H1 (cell line): ENCODE measurements at regions not wholly inside any gene's neighbourhood (a gene's known extent, or its start where the extent isn't known, plus 50 kb on each side); places are given as distances from the start of the nearest gene placed in this dataset.
A peak's percentile ranks its signal among the peaks of the same experiment; 100 is the strongest.

Experiments
- CTCF ChIA-PET: fragments of 300-600 bp; sonication (Branson Sonifier 250); formaldehyde crosslinking; loops from one replicate; lab custom pipeline; 2021; ENCODE audit not compliant: partially characterized antibody; lab: Charles Lee
- POLR2A ChIA-PET: fragments of 300-600 bp; sonication (Branson Sonifier 250); formaldehyde crosslinking; loops from one replicate; lab custom pipeline; 2021; ENCODE audit warnings: inconsistent platforms; ENCODE audit not compliant: partially characterized antibody; lab: Charles Lee
- DNase-seq, 2 experiments: peaks; one replicate each; pipeline versions ENCODE4 v3.0.0 to v3.0.0-alpha.2; 2010 to 2022; ENCODE audit warnings: low spot score in 2 of 2, low read depth in 1 of 2, mixed read lengths in 1 of 2
- FAIRE-seq: peaks from 2 replicates; lab custom pipeline; 2011; peaks lifted over from hg19 to GRCh38; lab: Jason Lieb, UNC
- H2AFZ ChIP-seq: 2 replicates; pipeline ENCODE4 v1.8.1; 2012; ENCODE audit warnings: low read length, inconsistent platforms
- H2AK5ac ChIP-seq: 2 replicates; pipeline ENCODE4 v1.6.1; 2013; ENCODE audit warnings: low read depth, low read length
- H2BK120ac ChIP-seq: replicated peaks from 2 replicates; pipeline ENCODE3; 2013; ENCODE audit warnings: low read depth, low read length, inconsistent platforms
- H2BK12ac ChIP-seq: 2 replicates; pipeline ENCODE4 v1.6.1; 2013; ENCODE audit warnings: low read depth, low read length
- H2BK15ac ChIP-seq: 2 replicates; pipeline ENCODE4 v1.6.1; 2013; ENCODE audit warnings: low read length
- H2BK20ac ChIP-seq: 2 replicates; pipeline ENCODE4 v1.6.1; 2013; ENCODE audit warnings: low read length
- H2BK5ac ChIP-seq: 2 replicates; pipeline ENCODE4 v1.6.1; 2013; ENCODE audit warnings: low read depth, low read length
- H3K14ac ChIP-seq: 2 replicates; pipeline ENCODE4 v1.6.1; 2013; ENCODE audit warnings: inconsistent platforms; ENCODE audit not compliant: insufficient read length
- H3K18ac ChIP-seq: 2 replicates; pipeline ENCODE4 v1.6.1; 2013; ENCODE audit warnings: low read length; ENCODE audit errors: extremely low read depth
- H3K23ac ChIP-seq: 2 replicates; pipeline ENCODE4 v1.6.1; 2013; ENCODE audit warnings: inconsistent platforms; ENCODE audit not compliant: insufficient read length
- H3K23me2 ChIP-seq: 2 replicates; pipeline ENCODE4 v1.6.1; 2013; ENCODE audit warnings: low read depth, low read length
- H3K27ac ChIP-seq: 2 replicates; pipeline ENCODE4 v1.6.1; 2011; ENCODE audit warnings: low read depth, low read length, inconsistent platforms
- H3K27me3 ChIP-seq, 4 experiments: replicated peaks in 1 of 4; 1 replicate in 1 of 4; 2 replicates in 3 of 4; pipeline versions ENCODE4 v1.6.1 to v1.8.1; 2011 to 2013; ENCODE audit warnings: low read length in 3 of 4, mild to moderate bottlenecking in 3 of 4, inconsistent platforms in 2 of 4, mixed read lengths in 2 of 4, moderate library complexity in 1 of 4; ENCODE audit not compliant: control insufficient read depth in 3 of 4, insufficient read depth in 3 of 4; ENCODE audit errors: extremely low read depth in 1 of 4
- H3K36me3 ChIP-seq, 4 experiments: 2 replicates each; pipeline versions ENCODE4 v1.6.1 to v1.8.1; 2011 to 2013; ENCODE audit warnings: mild to moderate bottlenecking in 4 of 4, low read length in 3 of 4, moderate library complexity in 2 of 4, control low read depth in 1 of 4, inconsistent platforms in 1 of 4; ENCODE audit not compliant: insufficient read depth in 4 of 4, control insufficient read depth in 2 of 4
- H3K4ac ChIP-seq: replicated peaks from 2 replicates; pipeline ENCODE3; 2013; ENCODE audit warnings: low read length, low read depth, mixed read lengths, inconsistent platforms; ENCODE audit not compliant: insufficient read length
- H3K4me1 ChIP-seq, 4 experiments: replicated peaks in 1 of 4; 1 replicate in 1 of 4; 2 replicates in 3 of 4; pipeline versions ENCODE4 v1.6.1 to v1.8.1; 2011 to 2013; ENCODE audit warnings: low read length in 3 of 4, inconsistent platforms in 2 of 4, mixed read lengths in 1 of 4; ENCODE audit not compliant: insufficient read depth in 4 of 4, control insufficient read depth in 3 of 4
- H3K4me2 ChIP-seq, 2 experiments: 2 replicates each; pipeline versions ENCODE4 v1.6.1 to v1.8.1; 2011 to 2013; ENCODE audit warnings: low read depth in 2 of 2, low read length in 2 of 2, control low read depth in 1 of 2, inconsistent platforms in 1 of 2, mild to moderate bottlenecking in 1 of 2; ENCODE audit not compliant: insufficient read depth in 1 of 2
- H3K4me3 ChIP-seq, 4 experiments: fragments of 200-600, 300-600 bp in 1 of 4; sonication (generic), shearing (Covaris generic), sonication (Bioruptor Twin) in 1 of 4; 2 replicates each; pipeline versions ENCODE4 v1.5.1 to v1.8.1; 2011 to 2016; ENCODE audit warnings: low read length in 4 of 4, low read depth in 3 of 4, control low read depth in 2 of 4, inconsistent platforms in 2 of 4, mild to moderate bottlenecking in 2 of 4, mixed read lengths in 1 of 4, moderate library complexity in 1 of 4; ENCODE audit not compliant: insufficient read depth in 2 of 4; ENCODE audit errors: extremely low read depth in 1 of 4
- H3K56ac ChIP-seq: replicated peaks from 2 replicates; pipeline ENCODE3; 2013; ENCODE audit warnings: low read depth, mild to moderate bottlenecking, mixed read lengths, low read length, inconsistent platforms; ENCODE audit not compliant: insufficient read length
- H3K79me1 ChIP-seq: 2 replicates; pipeline ENCODE4 v1.6.1; 2013; ENCODE audit warnings: low read depth, low read length, control low read depth
- H3K79me2 ChIP-seq, 2 experiments: 2 replicates each; pipeline versions ENCODE4 v1.6.1 to v1.8.1; 2012 to 2013; ENCODE audit warnings: low read length in 2 of 2, mild to moderate bottlenecking in 2 of 2, inconsistent platforms in 1 of 2; ENCODE audit not compliant: insufficient read depth in 2 of 2, control insufficient read depth in 1 of 2
- H3K9ac ChIP-seq, 4 experiments: replicated peaks in 1 of 4; 1 replicate in 1 of 4; 2 replicates in 3 of 4; pipeline versions ENCODE4 v1.6.1 to v1.8.1; 2011 to 2013; ENCODE audit warnings: low read depth in 3 of 4, low read length in 3 of 4, control low read depth in 2 of 4, mild to moderate bottlenecking in 2 of 4, moderate library complexity in 2 of 4, inconsistent platforms in 1 of 4; ENCODE audit errors: extremely low read depth in 1 of 4
- H3K9me3 ChIP-seq, 2 experiments: 2 replicates each; pipeline versions ENCODE4 v1.6.1 to v1.8.1; 2012 to 2013; ENCODE audit warnings: mild to moderate bottlenecking in 2 of 2, moderate library complexity in 2 of 2, control low read depth in 1 of 2, inconsistent platforms in 1 of 2, low read depth in 1 of 2, low read length in 1 of 2, mixed read lengths in 1 of 2; ENCODE audit not compliant: insufficient read depth in 2 of 2
- H4K20me1 ChIP-seq, 2 experiments: replicated peaks in 1 of 2; 2 replicates each; pipeline versions ENCODE3 to v1.8.1; 2011 to 2013; ENCODE audit warnings: inconsistent platforms in 2 of 2, low read length in 2 of 2, mild to moderate bottlenecking in 1 of 2; ENCODE audit not compliant: insufficient read depth in 2 of 2, control insufficient read depth in 1 of 2
- H4K5ac ChIP-seq: 2 replicates; pipeline ENCODE4 v1.6.1; 2013; ENCODE audit warnings: low read length, low read depth, mixed read lengths, inconsistent platforms; ENCODE audit not compliant: insufficient read length
- H4K8ac ChIP-seq: 2 replicates; pipeline ENCODE4 v1.8.0; 2013; ENCODE audit warnings: mild to moderate bottlenecking, moderate library complexity, low read length, inconsistent platforms; ENCODE audit not compliant: insufficient read depth; ENCODE audit errors: extremely low read depth
- H4K91ac ChIP-seq: replicated peaks from 2 replicates; pipeline ENCODE3; 2013; ENCODE audit warnings: low read length, mixed read lengths, inconsistent platforms; ENCODE audit not compliant: insufficient read length
- CTBP2 ChIP-seq: IDR thresholded peaks from 2 replicates; pipeline ENCODE4 v1.7.0; 2011; ENCODE audit warnings: borderline replicate concordance, mild to moderate bottlenecking, moderate library complexity, mixed read lengths, low read length; ENCODE audit not compliant: insufficient read depth, insufficient read length
- WGBS, 2 experiments: shearing (Covaris generic) in 1 of 2; methylation state at CpG; one replicate each; pipeline versions ENCODE4 v1.1.6 to v1.1.7; 2013 to 2015; ENCODE audit warnings: low lambda C conversion rate in 2 of 2, mixed read lengths in 2 of 2, inconsistent platforms in 1 of 2, low coverage in 1 of 2, missing lambda C conversion rate in 1 of 2; ENCODE audit not compliant: insufficient replicate concordance in 2 of 2, insufficient coverage in 1 of 2, insufficient read length in 1 of 2; ENCODE audit errors: extremely low coverage in 1 of 2, missing lambda C conversion rate in 1 of 2; 5-methylcytosine and 5-hydroxymethylcytosine counted together
- TF ChIP-seq, protein P1 (sequence below), 3 experiments: IDR thresholded peaks; 1 replicate in 2 of 3; 2 replicates in 1 of 3; pipeline versions ENCODE4 v1.5.1 to v1.6.1; 2011; ENCODE audit warnings: low read length in 3 of 3, mild to moderate bottlenecking in 3 of 3, inconsistent platforms in 2 of 3, low read depth in 1 of 3, moderate library complexity in 1 of 3; ENCODE audit not compliant: insufficient read depth in 1 of 3; ENCODE audit errors: control extremely low read depth in 1 of 3

DNA sequence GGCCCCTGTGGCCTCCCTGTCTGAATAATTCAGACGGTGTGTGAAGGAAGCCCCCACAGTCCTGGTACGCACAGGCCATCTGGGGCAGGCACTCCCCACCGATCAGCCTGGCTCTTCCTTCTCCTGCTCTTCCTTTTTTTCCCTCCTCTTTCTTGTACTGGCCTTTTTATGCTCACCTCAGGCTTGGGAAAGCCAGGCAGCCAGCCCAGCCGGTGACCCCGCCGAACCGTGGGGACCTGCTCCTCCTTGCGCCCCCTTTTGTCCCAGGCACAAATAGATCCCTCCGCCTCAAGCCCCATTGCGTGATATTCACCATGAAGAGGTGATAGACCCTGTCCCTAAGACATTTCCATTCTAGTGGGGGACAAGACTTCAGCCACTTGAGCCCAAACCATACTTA, 80.2 kb upstream of the BRD7 start:
- 81% methylated on average over 10 of the region's 10 CpGs; no CpG with 5 or more reads in 1 of the 2 experiments for WGBS, 2 experiments

More for the DNA sequence above, 80.2 kb upstream of the BRD7 start:
- no peaks in the 10 kb centered on the region for H4K20me1 ChIP-seq
- no peak overlapping the region for H3K27ac ChIP-seq
- ChIA-PET POLR2A (no interaction called here), CTCF (interaction anchor here (1.0 to 7.5 kb wide), 15 partner anchors 15 to 218 kb away, joined by 3 to 55 read pairs (median 4); no protein-coding TSS in a partner anchor)
- no peak overlapping the region for H3K56ac ChIP-seq
- no peak for FAIRE-seq
- no peak overlapping the region for H3K4ac ChIP-seq
- H2BK20ac ChIP-seq, result no peak overlapping the region
- no peak overlapping the region for H3K9ac ChIP-seq
- H3K79me1 ChIP-seq, result peaks cover 2% of the 10 kb centered on the region; the same call in 1 of the 2 replicates
- no peak overlapping the region for H2BK15ac ChIP-seq
- no peaks in the 10 kb centered on the region for H3K79me2 ChIP-seq
- TF ChIP-seq, protein P1, sequence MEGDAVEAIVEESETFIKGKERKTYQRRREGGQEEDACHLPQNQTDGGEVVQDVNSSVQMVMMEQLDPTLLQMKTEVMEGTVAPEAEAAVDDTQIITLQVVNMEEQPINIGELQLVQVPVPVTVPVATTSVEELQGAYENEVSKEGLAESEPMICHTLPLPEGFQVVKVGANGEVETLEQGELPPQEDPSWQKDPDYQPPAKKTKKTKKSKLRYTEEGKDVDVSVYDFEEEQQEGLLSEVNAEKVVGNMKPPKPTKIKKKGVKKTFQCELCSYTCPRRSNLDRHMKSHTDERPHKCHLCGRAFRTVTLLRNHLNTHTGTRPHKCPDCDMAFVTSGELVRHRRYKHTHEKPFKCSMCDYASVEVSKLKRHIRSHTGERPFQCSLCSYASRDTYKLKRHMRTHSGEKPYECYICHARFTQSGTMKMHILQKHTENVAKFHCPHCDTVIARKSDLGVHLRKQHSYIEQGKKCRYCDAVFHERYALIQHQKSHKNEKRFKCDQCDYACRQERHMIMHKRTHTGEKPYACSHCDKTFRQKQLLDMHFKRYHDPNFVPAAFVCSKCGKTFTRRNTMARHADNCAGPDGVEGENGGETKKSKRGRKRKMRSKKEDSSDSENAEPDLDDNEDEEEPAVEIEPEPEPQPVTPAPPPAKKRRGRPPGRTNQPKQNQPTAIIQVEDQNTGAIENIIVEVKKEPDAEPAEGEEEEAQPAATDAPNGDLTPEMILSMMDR (IDR thresholded peaks at IDR 0.05; ENCODE audit: control extremely low read depth in 1 of 3, insufficient read depth in 1 of 3, low read depth in 1 of 3, low read length in 3 of 3), result peak in 1 of 3 experiments; percentile 8; a peak in 1 of 4 replicates
- TF ChIP-seq CTBP2, result no peak
- TF ChIP-seq, all 59 proteins: peak for 1
- no peaks in the 10 kb centered on the region for H3K36me3 ChIP-seq
- no peak overlapping the region; the same call in 1 of the 2 replicates for H3K18ac ChIP-seq
- H3K4me3 ChIP-seq, result no peak overlapping the region
- H2BK12ac ChIP-seq, result no peak overlapping the region; the same call in 1 of the 2 replicates
- 0 out of 4 replicates have a peak overlapping the region, but pooled peaks of 1 of the 2 experiments have one; percentile 15 for H3K4me2 ChIP-seq
- peaks cover 9 to 30% (median 17%) of the 10 kb centered on the region in 4 experiments; a peak in 6 of 7 replicates for H3K4me1 ChIP-seq
- no peak for DNase-seq
- no peaks in the 10 kb centered on the region for H3K9me3 ChIP-seq
- no peak overlapping the region for H2AFZ ChIP-seq
- no peak overlapping the region for H2BK120ac ChIP-seq
- no peak overlapping the region for H4K5ac ChIP-seq
- H2BK5ac ChIP-seq, result peak overlapping the region; percentile 17; the same call in 1 of the 2 replicates
- no peak overlapping the region for H3K14ac ChIP-seq
- H4K8ac ChIP-seq, result no peak overlapping the region
- no peaks in the 10 kb centered on the region; a peak in 1 of 7 replicates for H3K27me3 ChIP-seq
- H3K23ac ChIP-seq, result no peak overlapping the region
- no peak overlapping the region for H2AK5ac ChIP-seq
- no peak overlapping the region for H4K91ac ChIP-seq
- no peaks in the 10 kb centered on the region for H3K23me2 ChIP-seq
